EL (cell line): ENCODE measurements at regions not wholly inside any gene's neighbourhood (a gene's known extent, or its start where the extent isn't known, plus 50 kb on each side); places are given as distances from the start of the nearest gene placed in this dataset.
"Not testable (repeated sequence)": the region's sequence is repeated elsewhere in the genome, so short reads cannot be mapped to it uniquely, and the experiment has no call there.

Experiments used
- DNase-seq: peaks from one replicate; pipeline ENCODE4 v3.0.0-alpha.2; 2016

DNA sequence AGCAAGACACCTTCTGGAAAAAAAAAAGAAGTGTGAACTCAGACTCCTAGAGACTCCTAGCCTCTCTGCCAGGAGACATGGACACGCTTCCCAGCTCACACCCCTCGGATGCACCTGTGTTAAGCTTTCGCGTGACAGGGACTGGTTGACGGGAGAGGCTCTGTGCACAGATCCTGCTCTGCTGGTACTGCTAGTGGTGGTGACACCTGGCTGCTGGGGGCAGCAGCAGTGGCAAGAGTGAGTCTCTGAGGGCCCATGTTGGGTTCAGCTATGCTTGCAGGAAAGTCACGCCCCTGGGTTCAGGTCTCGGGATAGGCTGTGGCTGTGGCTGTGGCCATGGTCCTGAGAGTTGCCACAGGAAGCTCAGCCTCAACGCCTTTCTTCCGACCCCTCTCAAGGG lies 81.1 kb downstream of the XRCC2 start:
- DNase-seq, result no peak

DNA sequence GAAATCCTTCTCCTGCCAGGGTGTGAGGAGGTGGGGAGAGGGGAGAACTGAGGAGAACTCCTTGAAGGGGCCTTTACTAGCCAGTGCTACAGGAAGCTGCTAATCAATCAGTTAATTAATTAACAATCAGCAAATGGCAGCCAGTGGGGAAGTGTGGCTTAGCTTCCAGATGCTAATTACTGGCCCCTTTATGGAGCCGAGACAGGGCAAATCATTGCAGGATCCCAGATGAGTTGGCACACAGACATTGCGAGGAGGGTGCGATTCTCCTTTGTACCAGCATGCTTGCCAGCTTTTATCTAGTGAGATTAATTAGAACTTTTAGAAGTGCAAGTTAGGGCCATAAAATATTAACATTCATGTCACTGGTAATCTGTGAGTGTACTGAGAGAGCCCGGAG lies 84.0 kb downstream of the XRCC2 start:
- DNase-seq, result no peak

DNA sequence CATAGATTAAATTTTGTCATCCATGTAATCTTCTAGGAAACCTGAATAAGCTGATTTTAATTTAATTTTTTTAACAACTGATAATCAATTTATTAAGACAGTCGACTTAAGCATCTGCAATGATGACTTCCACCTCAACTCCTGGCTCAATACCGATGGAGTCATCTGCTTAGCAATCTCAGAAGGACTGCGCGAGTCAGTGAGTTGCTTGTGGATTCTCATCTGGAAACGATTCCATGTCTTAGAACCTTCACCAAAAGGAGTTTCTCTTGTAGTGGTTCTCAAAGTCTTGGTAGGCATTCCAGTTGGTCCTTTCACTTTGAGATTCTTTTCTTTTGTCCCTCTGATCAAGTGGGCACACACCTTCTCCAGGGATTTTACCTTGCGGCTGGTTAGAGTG lies 85.5 kb downstream of the XRCC2 start:
- no peak for DNase-seq

DNA sequence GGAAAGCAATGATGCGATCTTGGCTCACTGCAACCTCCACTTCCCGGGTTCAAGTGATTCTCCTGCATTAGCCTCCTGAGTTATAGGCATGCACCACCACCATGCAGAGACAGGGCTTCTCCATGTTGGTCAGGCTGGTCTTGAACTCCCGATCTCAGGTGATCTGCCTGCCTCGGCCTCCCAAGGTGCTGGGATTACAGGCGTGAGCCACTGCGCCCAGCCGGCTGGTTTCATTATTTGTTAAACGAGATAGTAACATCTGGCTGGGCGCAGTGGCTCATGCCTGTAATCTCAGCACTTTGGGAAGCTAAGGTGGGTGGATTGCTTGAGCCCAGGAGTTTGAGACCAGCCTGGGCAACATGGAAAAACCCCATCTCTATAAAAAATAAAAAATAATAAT lies 86.1 kb downstream of the XRCC2 start:
- DNase-seq, result not testable (repeated sequence)

DNA sequence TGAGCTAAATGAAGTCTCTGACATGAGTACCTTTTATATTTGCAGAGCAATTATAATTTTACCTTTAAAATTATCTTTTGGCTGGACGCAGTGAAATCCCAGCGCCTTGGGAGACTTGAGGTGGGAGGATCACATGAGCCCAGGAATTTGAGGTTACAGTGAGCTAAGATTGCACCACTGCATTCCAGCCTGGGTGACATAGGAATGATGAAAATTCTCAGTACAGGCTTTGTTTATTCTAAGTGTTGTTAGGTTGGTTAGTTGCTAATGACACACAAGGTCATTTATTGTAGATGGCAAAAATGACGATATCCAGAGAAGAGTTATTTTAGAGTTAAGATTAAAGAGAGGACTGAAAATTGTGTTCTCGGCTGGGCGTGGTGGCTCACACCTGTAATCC lies 87.6 kb downstream of the XRCC2 start:
- DNase-seq, result peak; percentile 52

DNA sequence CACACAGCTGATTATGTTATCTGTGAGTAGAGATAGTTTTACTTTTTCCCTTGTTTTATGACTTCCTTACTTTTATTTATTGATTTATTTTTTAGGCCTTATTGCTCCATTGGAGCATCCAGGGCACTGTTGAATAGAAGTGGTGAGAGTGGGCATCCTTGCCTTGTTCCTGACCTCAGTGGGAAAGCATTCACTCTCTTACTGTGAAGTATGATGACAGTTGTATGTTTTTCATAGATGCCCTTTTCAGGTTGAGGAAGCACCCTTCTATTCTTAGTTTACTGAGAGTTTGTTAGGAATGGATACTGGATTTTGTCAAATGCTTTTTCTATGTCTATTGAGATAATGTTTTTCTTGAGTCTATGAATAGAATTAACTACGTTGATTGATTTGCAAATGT lies 88.6 kb downstream of the XRCC2 start:
- no peak for DNase-seq

DNA sequence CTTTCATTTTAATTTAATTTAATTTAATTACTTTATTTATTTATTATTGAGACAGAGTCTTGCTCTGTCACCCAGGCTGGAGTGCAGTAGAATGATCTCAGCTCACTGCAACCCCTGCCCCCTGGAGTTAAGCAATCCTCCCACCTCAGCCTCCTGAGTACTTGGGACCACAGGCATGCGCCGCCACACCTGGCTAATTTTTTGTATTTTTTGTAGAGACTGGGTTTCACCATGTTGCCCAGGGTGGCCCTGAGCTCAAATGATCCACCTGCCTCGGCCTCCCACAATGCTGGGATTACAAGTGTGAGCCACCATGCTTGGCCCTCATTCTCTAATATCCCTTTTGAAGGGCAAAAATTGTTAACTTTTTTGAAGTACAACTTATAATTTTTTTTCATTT lies 92.9 kb downstream of the XRCC2 start:
- no peak for DNase-seq

DNA sequence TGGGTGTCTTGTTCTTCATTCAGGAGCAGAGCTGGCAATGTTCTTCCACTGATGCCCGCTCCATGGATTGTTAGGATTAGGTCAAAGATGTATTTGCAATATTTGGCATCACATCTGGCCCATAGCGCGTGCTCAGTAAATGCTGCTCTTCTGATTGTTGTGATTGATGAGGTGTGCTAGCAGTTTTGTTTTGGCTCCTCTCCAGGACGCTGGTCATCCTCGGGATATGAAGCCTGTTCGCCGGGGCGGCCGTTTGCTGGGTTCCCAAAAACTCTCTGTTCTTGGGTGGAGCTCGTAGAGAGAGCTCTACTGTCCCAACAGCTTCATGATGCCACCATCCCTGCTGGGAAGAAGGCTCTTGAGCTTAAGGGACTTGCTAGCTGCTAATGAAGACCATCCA lies 96.9 kb downstream of the XRCC2 start:
- peak; percentile 5 for DNase-seq

DNA sequence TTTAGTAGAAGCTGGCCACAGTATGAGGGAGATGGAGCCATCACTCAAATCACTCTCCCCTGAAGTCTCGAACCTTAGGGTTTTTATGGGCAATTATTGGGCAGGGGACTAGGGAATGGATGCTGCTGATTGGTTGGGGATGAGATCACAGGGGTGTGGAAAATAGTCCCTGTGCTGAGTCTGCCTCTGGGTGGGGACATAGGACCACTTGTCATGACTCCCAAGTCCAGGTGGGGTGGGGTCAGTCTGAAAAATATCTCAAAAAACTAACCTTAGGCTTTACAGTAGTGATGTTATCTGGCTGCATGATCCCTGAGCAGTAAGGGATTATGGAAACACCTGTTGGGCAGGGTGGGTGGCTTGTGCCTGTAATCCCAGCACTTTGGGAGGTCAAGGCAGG lies 98.6 kb downstream of the XRCC2 start:
- no peak for DNase-seq

DNA sequence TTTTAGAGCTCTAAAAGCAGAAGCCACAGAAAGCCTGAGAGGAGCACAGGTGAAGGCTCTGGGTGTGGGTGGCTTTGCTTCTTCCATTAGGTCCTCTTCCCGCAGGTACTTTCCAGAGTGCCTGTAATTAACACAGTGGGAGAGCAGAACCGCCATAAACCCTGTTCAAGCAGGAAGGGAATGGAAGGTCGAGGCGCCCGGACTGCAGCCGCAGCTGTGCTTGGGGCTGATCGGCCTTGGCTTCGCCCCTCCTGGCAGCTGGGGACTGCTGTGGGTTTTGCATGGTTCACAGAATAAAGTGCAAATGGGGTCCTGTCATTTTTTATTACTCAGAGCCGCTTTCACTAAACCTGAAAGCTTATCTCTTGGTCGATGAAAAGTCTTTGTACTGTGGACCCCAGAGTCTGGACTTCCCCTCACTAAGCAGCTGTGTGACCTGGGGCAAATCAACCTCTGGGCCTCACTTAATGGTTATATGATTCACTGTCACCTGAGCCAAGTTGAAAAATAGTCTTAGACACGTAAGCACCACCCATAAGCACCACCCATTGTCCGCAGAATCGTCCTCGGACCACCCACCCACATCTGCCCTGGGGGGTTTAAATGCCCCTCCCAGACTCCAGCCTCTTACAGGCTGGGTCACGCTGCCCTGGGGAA lies 100.9 kb downstream of the XRCC2 start:
- DNase-seq, result no peak

DNA sequence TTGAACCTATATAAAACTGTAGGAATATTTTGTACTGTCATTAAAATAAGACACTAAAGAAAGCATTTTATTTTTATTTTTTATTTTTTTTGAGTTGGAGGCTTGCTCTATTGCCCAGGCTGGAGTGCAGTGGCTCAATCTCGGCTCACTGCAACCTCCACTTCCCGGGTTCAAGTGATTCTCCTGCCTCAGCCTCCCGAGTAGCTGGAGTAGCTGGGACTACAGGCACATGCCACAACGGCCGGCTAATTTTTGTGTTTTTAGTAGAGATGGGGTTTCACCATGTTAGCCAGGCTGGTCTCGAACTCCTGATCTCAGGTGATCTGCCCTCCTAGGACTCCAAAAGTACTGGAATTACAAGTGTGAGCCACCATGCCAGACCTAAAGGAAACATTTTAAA lies 102.8 kb downstream of the XRCC2 start:
- DNase-seq, result not testable (repeated sequence)

DNA sequence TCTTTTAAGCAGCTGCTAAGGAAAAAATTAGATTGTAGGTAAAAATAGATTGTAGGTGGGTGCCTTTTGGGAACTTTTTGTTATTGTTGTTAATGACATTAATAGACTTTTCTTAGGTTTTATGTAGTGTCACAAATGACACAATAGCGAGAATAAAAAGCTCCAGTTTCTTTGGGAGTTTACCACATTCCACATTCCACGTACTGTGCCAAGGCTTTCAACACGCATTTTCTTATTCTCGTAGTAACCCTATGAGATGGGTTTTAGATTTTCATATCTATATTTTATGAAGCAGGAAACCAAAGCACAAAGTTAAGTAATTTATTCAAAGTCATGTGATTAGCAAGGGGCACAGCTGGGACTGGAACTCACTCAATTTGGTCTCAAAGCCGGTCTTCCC lies 103.8 kb downstream of the XRCC2 start:
- DNase-seq, result no peak

DNA sequence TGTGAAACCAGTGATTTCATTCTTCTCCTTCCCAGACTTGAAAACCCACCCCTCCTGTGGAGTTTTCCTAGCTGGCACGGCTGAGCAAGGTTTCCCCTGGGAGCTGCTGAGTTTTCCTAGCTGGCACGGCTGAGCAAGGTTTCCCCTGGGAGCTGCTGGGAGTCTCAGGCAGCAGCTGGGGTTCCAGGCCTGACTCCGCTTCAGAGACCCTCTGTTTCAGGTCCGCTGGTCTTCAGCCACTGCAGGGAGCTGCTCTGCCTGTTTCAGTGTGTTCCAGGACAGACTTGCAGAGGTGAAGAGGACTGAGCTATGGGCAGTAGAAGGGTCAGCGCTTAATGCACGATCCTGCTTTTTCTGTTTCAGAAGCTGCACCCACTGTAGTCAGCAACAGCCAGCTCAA lies 104.9 kb downstream of the XRCC2 start:
- no peak for DNase-seq

DNA sequence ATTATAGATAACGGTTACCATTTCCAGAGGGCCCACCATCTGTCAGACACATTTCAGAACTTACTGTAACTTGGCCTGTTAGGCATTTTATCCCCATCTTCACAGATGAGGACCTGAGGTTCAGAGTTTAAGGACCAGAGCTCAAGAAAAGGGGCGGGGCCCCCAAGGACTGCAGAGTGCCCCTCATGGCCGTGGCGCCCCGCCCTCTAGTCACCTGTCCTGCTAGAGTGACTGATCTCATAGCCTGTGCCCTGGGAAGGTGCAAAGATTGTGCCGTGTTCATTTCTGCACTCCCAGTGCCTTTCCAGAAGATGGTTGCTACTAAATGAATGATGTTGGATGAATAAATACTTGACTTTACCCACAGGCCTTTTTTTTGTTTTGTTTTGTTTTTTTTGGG lies 107.0 kb downstream of the XRCC2 start:
- no peak for DNase-seq

DNA sequence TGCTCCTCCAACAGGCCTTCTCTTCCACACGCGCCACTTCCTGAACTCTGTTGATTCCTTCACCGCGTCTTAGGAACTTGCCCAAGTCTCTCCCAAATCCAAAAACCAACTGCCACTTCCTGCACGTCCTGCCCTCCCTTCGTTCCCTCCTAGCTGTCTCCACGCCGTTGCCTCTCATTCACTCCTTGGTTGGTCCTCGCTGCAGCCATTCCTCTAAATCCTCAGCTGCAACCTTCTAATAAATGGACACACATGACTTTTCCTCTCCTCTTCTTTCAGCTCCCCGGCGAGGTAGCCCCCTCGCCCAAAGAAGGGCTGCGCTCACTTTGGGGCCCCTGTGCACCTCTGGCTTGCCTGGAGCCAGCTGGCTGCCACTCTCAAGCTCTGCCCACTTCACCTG lies 110.2 kb downstream of the XRCC2 start:
- no peak for DNase-seq

DNA sequence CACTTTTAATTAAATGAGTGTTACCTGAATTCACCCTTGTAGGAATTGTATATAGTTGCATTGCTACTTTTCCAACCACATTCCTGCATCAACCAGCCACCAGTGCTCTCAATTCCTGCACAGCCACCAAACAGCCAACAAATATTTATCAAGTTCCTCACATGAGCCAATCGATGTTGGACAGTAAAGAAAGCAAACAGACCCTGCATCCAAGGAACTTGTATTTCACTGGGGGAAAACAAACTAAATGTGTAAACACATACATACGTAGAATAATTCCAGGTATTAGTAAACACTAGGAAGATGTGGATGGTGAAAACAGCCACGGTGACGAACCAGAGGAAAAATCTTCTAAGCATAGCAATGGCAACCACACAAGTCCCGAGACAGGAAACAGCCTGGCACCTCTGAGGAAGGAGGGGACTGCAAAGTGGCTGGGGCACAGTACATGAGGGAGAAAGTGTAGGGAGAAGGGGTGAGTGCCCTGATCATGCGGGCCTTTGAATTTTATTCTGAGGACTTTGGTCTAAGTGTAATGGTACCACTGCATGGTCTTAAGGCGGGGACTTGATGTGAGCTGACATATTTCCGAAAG lies 111.2 kb downstream of the XRCC2 start:
- no peak for DNase-seq

DNA sequence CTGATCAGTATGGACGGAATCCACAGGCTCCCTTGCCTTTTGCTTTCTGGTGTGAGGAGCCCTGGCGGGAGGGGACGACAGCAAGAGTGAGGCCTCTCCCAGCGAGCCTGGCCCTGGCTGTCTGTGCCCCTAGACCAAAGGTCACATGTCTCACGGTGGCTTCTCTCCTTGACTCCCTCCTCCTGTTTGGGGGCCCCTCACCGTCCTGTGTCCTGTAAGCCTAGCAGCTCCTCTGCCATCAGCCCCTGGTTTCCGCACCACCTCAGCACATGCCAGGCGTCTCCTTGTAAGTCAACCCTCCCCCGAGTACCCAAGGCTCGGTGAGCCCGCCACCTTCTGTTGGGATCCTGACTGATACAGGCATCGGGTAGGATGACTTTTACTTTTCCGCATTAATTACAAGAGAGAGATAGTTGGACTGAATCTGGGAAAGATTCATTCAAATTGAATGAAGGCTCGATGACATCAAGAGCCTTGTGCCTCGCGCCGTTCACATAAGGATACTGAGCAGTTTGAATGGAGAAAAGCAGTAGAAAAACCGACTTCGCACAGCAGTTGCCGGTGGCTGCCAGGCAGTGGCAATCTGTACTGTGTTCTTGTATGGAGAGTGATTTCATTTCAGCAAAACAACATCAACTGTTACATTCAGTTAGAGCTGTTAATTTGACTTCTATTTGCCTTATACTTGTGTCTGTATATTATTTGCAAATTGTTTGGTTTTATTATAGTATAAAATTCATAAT lies 119.8 kb downstream of the XRCC2 start:
- DNase-seq, result no peak

DNA sequence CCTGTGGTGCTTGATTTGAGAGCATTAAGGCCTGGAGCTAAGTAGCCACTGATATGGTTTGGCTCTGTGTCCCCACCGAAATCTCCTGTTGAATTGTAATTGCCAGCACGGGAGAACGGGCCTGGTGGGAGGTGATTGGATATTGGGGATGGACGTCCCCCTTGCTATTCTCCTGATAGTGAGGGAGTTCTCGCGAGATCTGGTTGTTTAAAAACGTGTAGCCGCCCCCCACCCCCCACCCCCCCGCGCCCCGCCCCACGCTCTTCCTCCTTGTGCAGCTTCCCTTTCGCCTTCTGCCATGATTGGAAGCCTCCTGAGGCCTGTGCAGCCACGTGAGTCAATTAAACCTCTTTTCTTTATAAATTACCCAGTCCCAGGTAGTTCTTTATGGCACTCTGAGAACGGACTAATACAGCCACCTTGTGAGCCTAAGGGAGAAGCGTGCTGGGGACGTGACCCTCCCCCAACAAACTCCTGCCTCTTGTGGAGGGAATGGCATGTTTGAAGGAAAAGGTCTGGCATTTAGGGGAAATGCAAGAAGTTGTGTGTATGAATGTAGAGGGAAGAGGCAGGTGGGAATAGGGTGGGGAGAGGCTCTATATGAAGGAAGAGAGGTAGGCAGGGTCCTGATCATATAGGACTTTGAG lies 118.0 kb upstream of the KMT2C start:
- no peak for DNase-seq

DNA sequence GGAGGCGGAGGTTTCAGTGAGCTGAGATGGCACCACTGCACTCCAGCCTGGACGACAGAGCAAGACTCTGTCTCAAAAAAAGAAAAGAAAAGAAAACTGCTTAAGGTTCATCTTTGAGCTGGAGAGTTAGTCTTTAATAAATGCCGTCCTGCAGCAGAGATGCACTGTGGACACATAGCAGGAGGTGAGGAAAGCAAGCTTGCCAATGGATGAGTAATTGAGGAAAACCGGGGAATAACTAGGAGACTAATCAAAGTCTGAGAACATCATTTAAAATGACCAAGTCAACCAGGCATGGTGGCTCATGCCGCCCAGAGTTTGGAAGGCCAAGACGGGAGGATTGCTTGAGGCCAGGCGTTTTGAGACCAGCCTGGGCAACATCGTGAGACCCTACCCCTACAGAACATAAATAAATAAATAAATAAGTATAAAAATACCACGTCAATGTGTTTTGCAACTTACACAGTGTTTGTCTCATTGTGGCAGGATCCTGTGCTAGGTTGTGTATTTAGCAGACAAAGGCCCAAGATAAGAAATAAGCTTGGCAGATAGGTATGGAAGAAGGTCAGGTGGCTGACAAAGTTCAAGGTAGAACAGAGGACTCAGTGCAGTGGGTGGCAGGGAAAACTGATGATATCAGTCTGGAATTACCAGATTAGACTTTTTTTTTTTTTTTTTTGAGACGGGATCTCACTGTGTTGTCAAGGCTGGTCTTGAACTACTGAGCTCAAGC lies 115.7 kb upstream of the KMT2C start:
- DNase-seq, result no peak

DNA sequence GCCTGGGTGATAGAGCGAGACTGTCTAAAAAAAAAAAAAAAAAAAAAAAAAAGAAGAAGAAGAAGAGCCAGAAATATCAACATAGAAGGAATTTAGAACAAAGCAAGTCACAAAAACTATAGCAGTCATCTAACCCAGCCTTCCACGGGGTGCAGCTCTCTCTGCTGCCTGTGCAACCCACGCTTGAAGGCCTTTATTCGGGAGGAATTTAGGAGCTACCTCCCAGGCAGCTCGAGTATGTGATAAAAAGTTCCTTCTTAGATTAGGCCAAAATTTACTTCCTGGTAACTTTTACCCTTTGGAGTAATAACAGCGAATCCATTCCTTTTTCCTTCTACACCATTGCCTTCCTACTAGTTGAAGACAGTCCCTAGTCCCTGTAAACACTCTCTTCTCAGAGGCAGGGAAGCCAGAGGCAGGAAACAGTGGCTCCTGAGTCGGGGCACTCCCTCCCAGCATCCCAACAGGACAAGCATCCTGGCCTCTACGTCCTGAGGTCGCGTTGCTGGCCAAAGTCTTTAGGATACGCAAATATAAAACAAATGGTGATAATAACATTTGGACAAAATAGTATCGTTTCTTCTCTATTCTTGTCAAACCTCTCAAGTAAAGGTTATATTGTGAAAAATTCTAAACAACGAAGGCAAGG lies 109.3 kb upstream of the KMT2C start:
- DNase-seq, result no peak

DNA sequence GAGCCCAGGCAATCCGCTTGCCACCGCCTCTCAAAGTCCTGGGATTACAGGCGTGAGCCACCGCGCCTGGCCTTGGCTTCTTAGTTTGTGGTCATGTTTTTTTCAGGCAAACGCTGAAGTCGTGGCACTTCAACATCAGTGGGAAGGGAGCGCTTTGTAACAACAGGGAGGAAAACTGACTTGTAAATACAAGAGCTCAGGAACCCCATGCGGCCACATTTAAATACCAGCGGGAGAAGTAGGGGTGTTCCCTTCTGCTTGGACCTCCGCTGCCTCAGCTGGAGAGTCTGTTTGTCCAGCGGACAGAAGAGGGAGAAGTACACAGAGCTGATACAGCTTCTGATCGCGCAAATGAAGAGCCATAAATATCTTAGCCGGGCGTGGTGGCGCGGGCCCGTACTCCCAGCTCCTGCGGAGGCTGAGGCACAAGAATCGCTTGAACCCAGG lies 108.7 kb upstream of the KMT2C start:
- no peak for DNase-seq

DNA sequence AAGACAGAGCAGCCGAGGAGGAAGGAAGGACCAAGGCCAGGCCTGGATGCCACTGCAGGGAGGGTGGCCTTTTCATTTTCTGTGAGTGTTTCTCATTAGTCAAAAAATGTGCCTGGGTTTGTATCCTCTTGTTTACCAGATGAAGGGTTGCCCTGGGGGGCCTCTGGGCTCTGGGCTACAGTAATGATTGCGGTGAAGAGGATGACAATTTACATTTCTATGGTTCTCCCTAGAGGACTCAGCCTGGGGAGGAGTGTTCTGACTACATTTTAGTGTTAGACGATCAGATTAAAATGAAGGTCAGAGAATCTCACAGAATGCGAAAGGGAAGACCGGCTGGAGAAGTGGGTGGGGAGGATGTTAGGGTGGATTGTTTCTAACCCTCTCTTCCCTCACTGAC lies 108.0 kb upstream of the KMT2C start:
- DNase-seq, result no peak

DNA sequence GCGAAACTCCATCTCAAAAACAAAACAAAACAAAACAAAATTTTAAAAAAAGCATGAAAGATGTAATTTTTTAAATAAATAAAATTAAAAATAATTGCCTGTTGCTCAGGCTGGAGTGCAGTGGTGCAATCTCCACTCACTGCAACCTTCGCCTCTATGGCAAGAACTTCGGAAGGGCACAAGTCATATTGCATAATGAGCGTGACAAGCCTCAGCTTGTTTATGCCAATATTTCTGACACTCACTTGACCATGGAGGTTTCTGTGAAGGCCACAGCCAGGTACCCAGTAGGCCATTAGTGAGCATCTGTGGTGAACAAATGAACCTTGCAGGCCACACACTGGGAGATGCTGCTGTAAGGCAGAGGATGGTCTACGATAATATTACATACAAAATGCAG lies 106.1 kb upstream of the KMT2C start:
- no peak for DNase-seq
